HG02763 (cell line): ENCODE measurements at regions not wholly inside any gene's neighbourhood (a gene's known extent, or its start where the extent isn't known, plus 50 kb on each side); places are given as distances from the start of the nearest gene placed in this dataset.

Experiments used
- ATAC-seq: cut with Tn5 transposase; IDR thresholded peaks from one replicate; pipeline ENCODE4 v1.9.1; 2021; ENCODE audit warnings: mild to moderate bottlenecking, moderate library complexity; ENCODE audit not compliant: unreplicated experiment

DNA sequence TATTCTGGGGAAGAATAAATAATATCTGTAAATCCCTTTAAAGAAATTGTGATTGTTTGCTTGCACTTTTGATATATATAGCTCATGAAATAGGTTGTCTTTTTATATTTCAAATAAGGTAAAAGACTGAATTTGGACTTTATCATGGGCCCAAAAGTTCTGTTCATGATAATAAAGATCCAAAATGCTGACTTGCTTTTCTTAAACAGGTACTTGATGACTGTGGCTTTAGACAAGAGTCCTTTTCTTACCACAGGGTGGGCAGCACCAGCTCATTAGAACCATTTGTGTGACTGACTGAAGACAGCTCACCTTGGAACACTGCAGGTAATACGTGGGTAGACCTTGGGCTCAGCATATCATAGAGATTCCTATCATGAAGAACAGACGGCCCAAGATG, 432.6 kb downstream of the ETNK1 start:
- no peak for ATAC-seq

DNA sequence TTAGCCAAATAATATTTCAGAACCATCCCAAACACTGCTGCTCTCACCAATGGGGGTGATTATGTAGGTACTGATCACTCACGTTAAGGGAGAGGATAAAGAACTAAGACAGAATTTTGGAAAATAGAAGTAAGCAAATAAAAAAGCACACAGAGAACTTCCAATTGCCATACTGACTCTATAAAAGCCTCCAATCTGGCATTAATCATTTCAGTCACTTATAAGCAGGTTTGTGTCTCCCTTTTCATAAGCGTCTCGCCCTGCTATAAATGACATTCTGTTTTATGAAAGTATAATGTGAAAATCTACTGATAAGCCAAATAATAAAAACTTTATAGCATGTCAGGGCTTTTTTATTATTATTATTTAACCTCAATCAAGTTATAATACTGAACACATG, 435.2 kb downstream of the ETNK1 start:
- ATAC-seq = no peak

DNA sequence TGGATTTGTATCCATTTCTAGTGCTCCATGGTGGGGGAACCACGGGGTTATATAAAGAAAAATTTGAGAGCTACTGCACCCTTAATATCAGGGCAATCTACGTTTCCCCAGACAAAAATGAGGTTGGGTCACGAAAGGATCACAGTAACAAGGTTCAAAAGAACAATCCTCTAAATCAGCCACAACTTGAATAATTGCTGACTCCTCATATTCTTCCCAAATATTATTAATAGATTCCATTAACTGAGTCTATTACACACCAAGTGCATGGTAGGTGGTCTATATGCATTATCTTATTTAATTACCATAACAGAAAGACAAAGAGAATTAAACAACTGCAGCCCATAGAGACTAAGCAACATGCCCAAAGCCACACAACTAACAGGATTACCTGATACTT, 438.2 kb downstream of the ETNK1 start:
- ATAC-seq = no peak

DNA sequence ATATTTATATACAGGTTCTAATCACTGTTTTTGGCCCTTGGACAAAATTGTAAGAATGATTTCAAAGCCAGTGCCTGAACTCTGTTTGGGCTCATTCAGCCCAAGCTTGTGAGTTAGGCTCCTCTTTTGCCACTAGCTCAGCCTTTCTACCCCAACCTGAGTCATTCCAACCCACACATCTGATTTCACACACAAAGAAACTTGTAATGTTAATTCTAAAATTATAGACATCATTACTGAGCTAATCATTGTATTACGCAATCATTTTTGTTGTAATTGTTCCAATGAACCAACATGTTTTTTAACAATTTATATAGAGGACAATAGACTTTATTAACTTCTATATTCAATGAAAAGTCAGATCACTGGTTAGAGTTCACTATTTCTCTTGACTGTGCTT, 441.1 kb downstream of the ETNK1 start:
- no peak for ATAC-seq

DNA sequence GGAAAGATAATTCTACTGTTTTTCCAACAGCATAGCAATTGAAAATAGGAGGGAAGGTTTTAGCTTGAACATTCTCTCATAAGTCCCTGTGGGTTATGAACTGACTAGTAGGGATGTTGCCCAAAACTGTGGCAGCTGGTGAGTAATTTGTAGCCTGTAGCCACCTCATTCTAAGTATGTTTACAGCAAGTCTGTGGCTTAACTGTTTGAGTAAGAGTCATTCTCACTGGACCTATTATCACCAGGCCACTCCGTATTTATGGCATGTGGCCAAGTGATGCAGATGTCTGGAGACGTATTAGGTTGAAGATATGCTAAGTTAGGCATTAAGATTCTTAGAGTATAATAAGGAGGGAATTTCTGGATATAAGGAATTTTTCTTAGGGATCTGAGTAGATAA, 458.3 kb downstream of the ETNK1 start:
- peak; percentile 75 for ATAC-seq

DNA sequence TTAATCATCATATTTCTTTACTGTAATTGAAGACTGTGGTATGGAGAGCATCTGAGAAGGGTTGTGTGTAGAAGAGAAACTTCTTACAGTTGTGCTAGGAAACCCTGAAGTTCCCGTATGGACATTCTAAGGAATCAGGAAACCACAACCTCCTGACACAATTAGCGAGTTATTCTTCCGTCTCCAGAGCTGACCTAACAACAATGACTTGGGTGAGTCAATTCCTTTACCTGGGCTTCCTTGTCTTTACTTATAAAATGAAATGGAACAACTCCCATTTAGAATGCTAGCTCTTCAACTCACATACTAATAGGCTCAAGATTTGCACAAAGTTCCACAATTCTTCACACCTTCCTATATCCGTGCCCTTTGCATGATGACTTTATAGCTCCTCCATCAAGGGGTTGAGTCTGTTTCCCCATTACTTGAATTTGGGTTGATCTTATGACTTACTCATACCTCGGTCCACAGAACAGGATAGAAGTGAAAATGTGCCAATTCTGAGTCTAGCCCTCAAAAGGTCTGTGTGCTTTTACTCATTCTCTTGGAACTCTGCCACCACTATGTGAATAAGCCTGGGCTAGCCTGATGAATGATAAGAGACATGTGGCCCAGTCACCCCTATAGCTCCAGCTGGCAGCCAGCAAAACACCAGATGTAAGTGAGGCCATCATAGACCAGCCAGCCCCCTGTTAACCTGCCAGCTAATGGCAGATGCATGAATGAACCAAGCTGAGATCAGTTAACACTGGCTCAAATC, 459.4 kb downstream of the ETNK1 start:
- no peak for ATAC-seq

DNA sequence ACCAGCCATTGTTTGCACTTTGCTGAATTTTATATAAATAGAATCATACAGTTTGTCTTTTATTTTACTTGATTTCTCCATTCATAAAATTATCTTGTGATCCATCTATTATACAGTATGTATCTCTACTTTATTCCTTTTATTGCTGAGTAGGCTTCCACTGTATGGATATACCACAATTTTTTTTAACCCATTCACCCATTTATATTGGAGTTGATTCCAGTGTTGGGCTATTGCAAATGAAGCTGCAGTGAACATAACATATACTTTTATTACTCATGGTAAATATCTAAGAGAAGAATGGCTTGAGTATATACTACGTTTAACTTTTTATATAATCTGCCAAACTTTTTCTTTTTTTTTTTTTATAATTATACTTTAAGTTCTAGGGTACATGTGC, 463.6 kb downstream of the ETNK1 start:
- ATAC-seq = no peak

DNA sequence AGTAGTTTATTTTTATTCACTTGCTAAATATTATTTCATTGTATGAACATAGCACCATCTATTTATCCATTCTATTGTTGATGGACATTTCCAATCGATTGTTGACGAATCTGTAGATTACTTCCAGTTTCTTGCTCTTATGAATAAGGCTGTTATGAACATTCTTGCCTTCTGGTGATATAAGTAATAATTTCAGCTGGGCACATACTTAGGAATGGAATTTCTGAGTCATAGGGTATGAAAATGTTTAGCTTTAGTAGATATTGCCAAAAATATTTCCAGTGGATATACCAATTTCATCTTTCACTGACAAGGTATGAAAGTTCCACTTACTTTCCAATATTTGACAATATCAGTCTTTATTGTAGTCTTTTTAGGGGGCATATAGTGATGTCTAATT, 468.5 kb downstream of the ETNK1 start:
- no peak for ATAC-seq

DNA sequence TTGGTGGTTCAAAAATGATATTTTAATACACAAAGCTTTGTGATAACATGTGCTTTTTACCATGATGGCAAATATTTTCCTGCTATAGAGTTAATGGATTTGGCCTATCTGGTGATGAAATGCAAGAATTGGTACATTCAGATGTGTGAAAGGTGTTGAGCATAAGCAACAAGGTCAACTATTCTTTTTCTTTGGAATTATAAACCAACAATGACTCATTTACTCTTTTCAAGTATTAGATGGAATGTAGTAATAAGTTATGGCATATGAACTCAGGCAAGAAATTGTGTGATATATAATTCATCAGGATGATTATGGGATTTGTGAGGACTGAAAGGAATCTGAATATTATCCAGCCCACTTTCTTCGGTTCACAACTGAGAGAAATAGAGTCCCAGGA, 471.4 kb downstream of the ETNK1 start:
- no peak for ATAC-seq

DNA sequence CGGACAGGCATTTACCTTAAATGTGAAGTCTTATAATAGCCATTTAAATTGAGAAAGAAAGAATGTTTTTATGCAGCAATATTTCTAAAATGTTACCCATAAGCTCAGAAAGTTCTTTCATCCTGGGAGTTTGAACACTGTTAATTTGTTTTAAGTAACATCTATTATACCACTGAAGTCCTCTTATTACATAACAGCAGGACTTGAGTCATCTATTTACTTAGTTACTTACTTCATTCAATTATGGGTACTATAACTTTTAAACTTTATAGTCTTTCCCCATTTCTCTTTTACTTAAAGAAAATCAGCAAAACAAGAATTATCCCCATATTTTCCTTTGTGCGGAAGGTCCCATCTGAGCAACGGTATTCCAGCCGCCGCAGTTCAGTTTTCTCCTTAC, 473.1 kb downstream of the ETNK1 start:
- no peak for ATAC-seq

DNA sequence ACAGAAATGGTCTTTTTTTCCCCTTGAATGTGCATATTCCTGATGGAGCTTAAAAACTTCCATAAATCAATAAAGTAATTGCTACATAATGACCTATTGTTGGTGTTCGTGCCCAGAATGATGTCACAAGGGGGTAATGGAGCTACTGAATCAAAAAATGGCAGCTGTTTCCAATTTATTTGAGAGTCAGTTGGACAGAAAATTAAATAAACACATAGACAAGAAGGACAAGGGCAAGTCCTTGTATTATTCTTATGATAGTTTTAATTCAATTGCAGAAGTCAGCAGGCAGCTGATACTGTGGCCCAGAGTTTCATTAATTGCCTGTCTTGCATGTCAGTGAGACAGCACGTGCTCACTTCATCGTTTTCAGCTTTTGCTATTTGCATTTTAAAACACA, 473.5 kb downstream of the ETNK1 start:
- no peak for ATAC-seq

DNA sequence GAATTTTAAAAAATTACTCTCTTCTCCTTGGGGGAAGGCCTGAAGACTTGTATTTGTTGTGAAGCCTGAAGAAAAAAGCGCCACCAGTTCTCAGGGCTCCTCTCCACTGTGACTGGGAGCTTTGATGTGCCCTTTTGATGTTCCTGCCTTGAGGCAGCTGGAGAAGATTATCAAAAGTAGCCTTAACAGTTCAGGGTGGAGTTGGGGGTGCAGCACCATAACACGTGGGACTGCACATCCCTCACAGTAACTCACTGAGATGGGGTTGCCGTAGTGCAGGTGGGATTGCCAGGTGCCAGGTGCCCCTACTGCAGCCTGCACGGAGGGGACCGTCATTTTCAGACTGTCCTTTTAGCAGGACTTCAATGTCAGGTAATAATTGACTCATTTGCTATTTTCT, 474.1 kb downstream of the ETNK1 start:
- ATAC-seq = no peak

DNA sequence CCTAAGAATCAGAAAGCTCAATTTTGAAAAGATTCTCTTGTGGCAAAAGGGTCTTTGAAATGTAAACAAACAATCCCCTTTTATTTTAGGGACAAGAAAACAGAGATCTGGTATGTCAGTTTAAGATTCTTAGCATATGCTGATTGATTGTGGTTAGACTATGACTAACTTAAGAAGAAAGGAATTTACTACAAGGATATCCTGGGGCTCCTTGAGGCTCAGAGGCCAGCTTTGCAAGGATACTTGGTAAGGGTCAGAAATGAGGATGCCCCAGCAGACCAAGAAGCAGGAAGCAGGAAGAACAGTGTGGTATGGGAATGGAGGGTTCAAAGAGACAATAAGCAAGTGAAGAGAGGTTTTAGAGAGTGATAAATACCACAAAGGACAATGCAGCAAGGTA, 474.6 kb downstream of the ETNK1 start:
- no peak for ATAC-seq

DNA sequence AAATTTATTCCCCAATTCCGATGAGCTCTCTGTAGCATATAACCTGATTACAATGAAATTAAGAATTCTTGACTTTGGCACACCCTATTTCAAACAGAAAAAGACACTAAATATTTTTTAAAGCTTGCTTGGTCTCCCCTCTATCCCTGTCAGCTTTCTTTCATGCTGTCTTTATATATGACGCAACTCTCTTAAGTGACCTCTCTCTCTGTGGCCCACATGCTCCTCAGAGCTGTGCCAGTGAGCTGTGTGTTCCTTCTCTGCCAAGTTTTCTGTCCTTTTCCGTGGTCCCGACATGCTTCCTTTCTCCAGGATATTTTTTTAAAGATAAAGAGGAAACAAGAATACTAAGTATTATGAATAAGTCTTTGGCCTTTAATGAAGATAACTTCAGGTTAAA, 484.0 kb downstream of the ETNK1 start:
- no peak for ATAC-seq

DNA sequence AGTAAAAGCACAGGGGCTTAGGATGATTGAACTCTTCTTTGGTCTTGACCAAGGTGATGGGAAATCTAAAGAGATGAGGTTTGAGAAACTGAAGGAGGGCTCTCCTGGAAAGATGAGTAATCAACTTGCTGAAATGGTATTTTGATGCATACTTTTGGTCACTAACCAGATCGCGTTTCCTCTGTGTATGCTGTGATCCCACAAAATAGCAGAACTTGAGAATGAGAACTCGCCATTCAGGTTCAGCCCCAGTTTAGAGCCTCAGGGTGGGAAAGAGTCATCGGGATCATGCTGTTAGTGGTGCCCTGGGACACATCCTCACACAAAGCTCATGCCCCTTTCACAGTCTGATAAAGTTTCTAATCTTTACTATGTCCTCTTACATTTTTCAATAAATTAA, 488.8 kb downstream of the ETNK1 start:
- ATAC-seq = no peak

DNA sequence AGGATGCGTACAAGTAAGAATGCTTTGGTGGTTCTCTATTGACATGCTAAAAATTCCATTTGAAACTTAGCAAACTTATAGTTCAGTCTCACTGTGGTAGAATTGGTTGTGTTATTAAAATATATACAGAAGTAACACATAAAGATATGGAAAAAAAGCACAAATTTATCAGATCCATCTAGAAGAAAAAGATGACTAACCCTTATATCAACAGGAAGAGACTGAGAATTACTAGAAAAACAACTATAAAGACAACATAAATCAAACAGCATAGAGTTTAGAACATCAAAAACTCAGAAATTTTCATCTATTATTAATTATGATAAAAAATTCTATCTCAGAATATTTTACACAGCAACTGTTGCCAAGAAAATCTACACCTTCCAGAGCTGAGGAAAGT, 491.0 kb downstream of the ETNK1 start:
- ATAC-seq = no peak

DNA sequence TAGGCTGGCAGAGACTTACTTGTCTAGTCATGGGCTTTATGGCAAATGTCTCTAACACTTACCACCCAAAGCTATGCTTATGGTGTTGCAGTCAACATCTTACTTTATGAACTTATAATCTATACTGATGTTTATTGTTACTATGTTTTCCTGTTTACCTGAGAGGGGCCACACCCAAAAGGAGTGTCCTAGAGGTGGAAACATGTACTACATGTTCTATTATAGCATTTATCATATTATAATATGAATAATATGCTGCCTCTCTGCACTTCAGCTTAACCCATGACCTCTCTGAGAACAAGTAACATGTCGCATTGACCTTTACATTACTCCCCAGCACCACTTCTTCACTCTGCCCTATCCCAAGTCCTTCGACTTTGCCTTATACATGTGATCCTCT, 501.8 kb downstream of the ETNK1 start:
- no peak for ATAC-seq

DNA sequence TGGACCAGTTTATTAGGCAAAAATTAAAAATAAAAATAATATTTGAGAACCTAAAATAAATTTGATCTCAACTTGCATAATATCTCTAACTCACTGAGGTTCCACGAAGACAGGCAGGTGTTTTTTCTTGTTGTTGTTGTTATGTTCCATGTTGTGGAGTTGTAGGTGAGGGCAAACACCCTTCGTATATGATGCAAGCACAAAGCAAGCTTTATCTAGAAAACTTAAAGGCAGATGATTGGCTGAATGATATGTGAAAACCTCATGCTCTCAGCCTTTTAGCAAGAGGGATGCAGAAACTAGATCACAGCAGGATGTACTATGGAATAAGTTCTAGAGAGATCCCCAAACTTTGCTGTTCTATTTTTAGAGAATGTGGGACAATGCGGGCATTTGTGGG, 502.7 kb downstream of the ETNK1 start:
- no peak for ATAC-seq

DNA sequence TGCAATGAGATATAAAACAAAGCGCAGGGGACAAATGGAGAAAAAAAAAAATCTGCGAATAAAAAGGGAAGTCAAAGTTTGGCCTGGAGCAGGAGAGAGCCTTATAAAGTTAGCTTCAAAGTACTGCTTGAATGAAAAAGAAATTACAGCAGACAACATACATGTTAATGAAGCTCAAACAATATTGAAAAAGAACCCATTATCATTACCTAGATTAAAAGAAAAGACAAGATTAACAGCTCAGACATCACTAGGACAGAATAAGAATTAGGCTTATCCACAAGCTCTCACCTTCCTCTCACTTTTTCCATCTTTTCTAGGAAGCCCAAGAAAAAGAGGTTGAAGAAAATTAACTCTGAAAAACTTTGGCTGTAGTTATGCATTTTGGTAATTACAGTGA, 503.5 kb downstream of the ETNK1 start:
- ATAC-seq = no peak

DNA sequence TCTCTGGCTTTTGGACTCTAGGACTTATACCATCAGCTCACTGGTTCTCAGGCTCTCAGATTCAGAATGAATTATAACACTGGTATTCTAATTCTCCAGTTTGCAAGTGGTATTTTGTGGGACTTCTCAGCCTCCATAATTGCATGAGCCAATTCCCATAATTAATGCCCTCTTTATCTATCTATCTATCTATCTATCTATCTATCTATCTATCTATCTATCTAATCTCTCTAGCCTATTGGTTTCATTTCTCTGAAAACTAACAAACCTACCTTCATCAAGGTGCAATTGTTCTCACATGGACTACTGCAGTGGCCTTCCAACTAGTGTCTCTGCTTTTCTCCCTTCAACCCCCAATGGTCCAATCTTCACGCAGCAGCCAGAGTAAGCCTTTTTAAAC, 507.4 kb downstream of the ETNK1 start:
- no peak for ATAC-seq

DNA sequence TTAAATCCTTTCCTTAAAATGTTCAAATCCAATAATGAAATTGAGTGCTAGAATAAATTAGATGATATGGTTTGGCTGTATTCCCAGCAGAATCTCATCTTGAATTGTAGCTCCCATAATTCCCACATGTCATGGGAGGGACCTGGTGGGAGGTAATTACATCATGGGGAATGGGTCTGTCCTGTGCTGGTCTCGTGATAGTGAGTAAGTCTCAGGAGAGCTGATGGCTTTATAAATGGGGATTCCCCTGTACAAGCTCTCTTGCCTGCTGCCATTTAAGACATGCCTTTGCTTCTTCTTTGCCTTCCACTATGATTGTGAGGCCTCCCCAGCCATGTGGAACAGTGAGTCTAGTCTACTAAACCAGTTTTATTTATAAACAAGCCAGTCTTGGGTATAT, 508.5 kb downstream of the ETNK1 start:
- ATAC-seq = no peak

DNA sequence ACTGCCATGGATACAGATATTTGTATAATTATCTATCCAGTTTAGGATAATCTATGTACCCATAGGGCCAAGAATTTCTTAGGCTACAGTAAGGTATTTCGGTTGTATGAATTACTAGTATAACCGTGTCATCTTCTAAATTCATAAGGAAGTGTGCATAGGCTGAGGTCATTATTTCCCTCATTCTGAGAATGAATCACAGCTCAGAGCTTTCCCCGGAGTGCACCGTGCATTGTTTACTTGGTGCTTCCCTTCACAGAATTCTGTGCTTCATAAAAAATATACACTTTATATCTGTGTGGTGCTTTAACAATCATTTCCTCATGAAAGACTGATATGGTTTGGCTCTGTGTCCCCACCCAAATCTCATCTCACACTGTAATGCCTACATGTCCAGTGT, 514.1 kb downstream of the ETNK1 start:
- ATAC-seq = no peak

DNA sequence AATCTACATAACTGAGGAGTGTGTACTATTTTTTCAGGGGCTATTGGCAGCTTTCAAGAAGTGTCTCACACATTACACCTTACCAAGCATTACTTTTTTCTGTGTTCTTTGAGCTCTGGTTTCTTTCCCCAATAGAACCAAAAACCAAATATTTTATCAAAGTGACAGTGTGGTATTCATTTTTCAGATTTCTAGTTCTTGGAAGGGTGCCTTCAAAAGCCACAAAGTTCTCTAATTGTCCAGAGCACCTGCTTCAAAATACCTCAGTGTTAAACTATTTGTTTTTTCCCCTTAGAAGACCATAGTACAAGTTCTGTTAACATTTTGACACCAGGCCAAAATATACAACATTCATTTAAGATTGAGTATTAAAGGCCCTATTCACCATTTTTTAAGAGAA, 515.7 kb downstream of the ETNK1 start:
- ATAC-seq = no peak
